ENCODE measurements at regions not wholly inside any gene's neighbourhood (a gene's known extent, or its start where the extent isn't known, plus 50 kb on each side); places are given as distances from the start of the nearest gene placed in this dataset.

- TF ChIP-seq CTCF (IDR thresholded peaks at IDR 0.05) (no peak), POLR2A (IDR thresholded peaks at IDR 0.05) (no peak)
Measured at GRCh38 chr6:140957386-140957785, 1175.3 kb upstream of the GJE1 start.
